Ascending aorta (tissue), 2 donors: ENCODE measurements at regions not wholly inside any gene's neighbourhood (a gene's known extent, or its start where the extent isn't known, plus 50 kb on each side); places are given as distances from the start of the nearest gene placed in this dataset.

Experiments used
- DNase-seq, 2 donors: peaks; one replicate each; pipeline ENCODE4 v3.0.0-alpha.2; 2019; ENCODE audit warnings: low spot score in 2 of 2
- H3K27ac ChIP-seq, 2 donors: fragments of 200-600 bp; sonication (generic); one replicate each; pipeline ENCODE4 v1.5.1; 2016 to 2017; ENCODE audit warnings: mild to moderate bottlenecking in 1 of 2
- H3K27me3 ChIP-seq: fragments of 200-600 bp; sonication (generic); one replicate; pipeline ENCODE4 v1.5.1; 2017
- H3K36me3 ChIP-seq, 2 donors: fragments of 200-600 bp; sonication (generic); one replicate each; pipeline ENCODE4 v1.5.1; 2016
- H3K4me1 ChIP-seq, 2 donors: fragments of 200-600 bp; sonication (generic); one replicate each; pipeline ENCODE4 v1.5.1; 2016 to 2017; ENCODE audit warnings: mild to moderate bottlenecking in 1 of 2
- H3K4me3 ChIP-seq, 2 donors: fragments of 200-600 bp; sonication (generic); one replicate each; pipeline ENCODE4 v1.5.1; 2016 to 2017; ENCODE audit warnings: mild to moderate bottlenecking in 1 of 2
- H3K9me3 ChIP-seq, 2 donors: fragments of 200-600 bp; sonication (generic); one replicate each; pipeline ENCODE4 v1.5.1; 2016
- CTCF ChIP-seq, 3 experiments: fragments of 200-600 bp in 2 of 3; fragments of 450-650 bp in 1 of 3; sonication (generic) in 2 of 3; IDR thresholded peaks; one replicate each; pipeline ENCODE4 v1.5.1; 2016 to 2019; ENCODE audit warnings: antibody characterized with exemption in 3 of 3, mild to moderate bottlenecking in 1 of 3, moderate library complexity in 1 of 3
- intact Hi-C: fragments of 100-400 bp; cut with DNase I; formaldehyde crosslinking; loops from one replicate; pipeline ENCODE4 v1.15.1; 2023

- no peaks in the 10 kb centered on the region for H3K27me3 ChIP-seq
- TF ChIP-seq CTCF (IDR thresholded peaks at IDR 0.05) = no peak
- no peak overlapping the region for H3K27ac ChIP-seq
- H3K4me1 ChIP-seq = no peaks in the 10 kb centered on the region
- no peaks in the 10 kb centered on the region for H3K9me3 ChIP-seq
- intact Hi-C loops = no loop called here
- DNase-seq = no peak
- no peak overlapping the region for H3K4me3 ChIP-seq
- H3K36me3 ChIP-seq = no peaks in the 10 kb centered on the region
Measured at GRCh38 chrX:113770071-113770470, 813.8 kb upstream of the HTR2C start.

GRCh38 chrX:113759422-113759821, 824.5 kb upstream of the HTR2C start:
- TF ChIP-seq CTCF (IDR thresholded peaks at IDR 0.05) = no peak
- H3K27ac ChIP-seq = no peak overlapping the region
- no peaks in the 10 kb centered on the region for H3K9me3 ChIP-seq
- no peaks in the 10 kb centered on the region for H3K36me3 ChIP-seq
- no peaks in the 10 kb centered on the region for H3K27me3 ChIP-seq
- no peak overlapping the region for H3K4me3 ChIP-seq
- DNase-seq = no peak
- no peaks in the 10 kb centered on the region for H3K4me1 ChIP-seq
- intact Hi-C loops = no loop called here

- no peak overlapping the region for H3K27ac ChIP-seq
- intact Hi-C loops = no loop called here
Measured at GRCh38 chrX:113747274-113747973, 836.5 kb upstream of the HTR2C start.

GRCh38 chrX:113743069-113743468, 840.8 kb upstream of the HTR2C start:
- Histone ChIP-seq H3K4me1 (no peaks in the 10 kb centered on the region), H3K36me3 (no peaks in the 10 kb centered on the region), H3K9me3 (no peaks in the 10 kb centered on the region), H3K27ac (no peak overlapping the region), H3K4me3 (no peak overlapping the region), H3K27me3 (no peaks in the 10 kb centered on the region)
- no peak for DNase-seq
- no peak for TF ChIP-seq CTCF (IDR thresholded peaks at IDR 0.05)
- intact Hi-C loops = no loop called here

More at GRCh38 chrX:113747274-113747973, 836.5 kb upstream of the HTR2C start:
- no peak for TF ChIP-seq CTCF (IDR thresholded peaks at IDR 0.05)
- Histone ChIP-seq H3K27me3 (no peaks in the 10 kb centered on the region), H3K9me3 (no peaks in the 10 kb centered on the region), H3K4me3 (no peak overlapping the region), H3K4me1 (no peaks in the 10 kb centered on the region), H3K36me3 (no peaks in the 10 kb centered on the region)
- DNase-seq = no peak

- no peaks in the 10 kb centered on the region for H3K4me1 ChIP-seq
- no peaks in the 10 kb centered on the region for H3K36me3 ChIP-seq
- H3K27ac ChIP-seq = no peak overlapping the region
- TF ChIP-seq CTCF (IDR thresholded peaks at IDR 0.05) = no peak
- no peak for DNase-seq
- no peak overlapping the region for H3K4me3 ChIP-seq
- H3K27me3 ChIP-seq = no peaks in the 10 kb centered on the region
- H3K9me3 ChIP-seq = no peaks in the 10 kb centered on the region
- intact Hi-C loops = no loop called here
Measured at GRCh38 chrX:113741744-113742143, 842.1 kb upstream of the HTR2C start.

- Histone ChIP-seq H3K4me1 (no peaks in the 10 kb centered on the region), H3K9me3 (no peaks in the 10 kb centered on the region), H3K36me3 (no peaks in the 10 kb centered on the region), H3K4me3 (no peak overlapping the region), H3K27me3 (no peaks in the 10 kb centered on the region), H3K27ac (no peak overlapping the region)
- no peak for TF ChIP-seq CTCF (IDR thresholded peaks at IDR 0.05)
- no peak for DNase-seq
- intact Hi-C loops = no loop called here
Measured at GRCh38 chrX:113728937-113729336, 854.9 kb upstream of the HTR2C start.
